ENCODE measurements at regions not wholly inside any gene's neighbourhood (a gene's known extent, or its start where the extent isn't known, plus 50 kb on each side); places are given as distances from the start of the nearest gene placed in this dataset.

GRCh38 chr7:153640586-153640985 is 411.6 kb upstream of the DPP6 start:
- no peak for TF ChIP-seq CTCF (IDR thresholded peaks at IDR 0.05)
- no peak for TF ChIP-seq POLR2A (IDR thresholded peaks at IDR 0.05)
